ENCODE measurements at regions not wholly inside any gene's neighbourhood (a gene's known extent, or its start where the extent isn't known, plus 50 kb on each side); places are given as distances from the start of the nearest gene placed in this dataset.

DNA sequence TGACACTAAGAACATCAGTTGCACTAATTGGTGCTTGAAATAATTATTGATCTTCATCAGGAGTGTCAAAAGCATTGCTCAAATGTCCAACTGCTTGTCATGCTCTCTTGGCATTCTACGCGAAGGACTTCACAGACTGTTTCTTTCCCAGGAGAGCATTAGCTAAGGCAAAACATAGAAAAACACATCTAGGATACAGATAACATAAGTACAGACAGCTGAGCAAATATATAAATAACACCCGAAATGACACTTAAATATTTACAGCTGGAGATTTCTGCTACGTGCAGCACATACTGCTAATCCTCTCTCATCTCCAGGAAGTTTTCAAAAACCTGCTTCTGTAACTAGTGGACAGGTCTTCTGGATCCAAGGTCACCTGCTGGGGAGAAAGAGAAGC, 120.0 kb upstream of the PRMT8 start:
- H3K4me1 Mint-ChIP-seq (ENCODE audit: insufficient read depth, unreplicated experiment) = no peaks in the 10 kb centered on the region
- intact Hi-C loops (cut with micrococcal nuclease) = no loop called here
- no peaks in the 10 kb centered on the region for H3K9me3 Mint-ChIP-seq (ENCODE audit: unreplicated experiment)
- H3K4me3 Mint-ChIP-seq (ENCODE audit: unreplicated experiment) = no peak overlapping the region
- DNase-seq (ENCODE audit: unreplicated experiment) = no peak
- no peaks in the 10 kb centered on the region for H3K36me3 Mint-ChIP-seq (ENCODE audit: insufficient read depth, unreplicated experiment)
- ChIA-PET POLR2A (interaction anchor here (1.8 kb wide), 1 partner anchor 118 kb away, joined by 3 read pairs; no protein-coding TSS in a partner anchor), CTCF (interaction anchor here (0.7 to 1.0 kb wide), 2 partner anchors 30 to 55 kb away, joined by 3 read pairs; no protein-coding TSS in a partner anchor)
- TF ChIP-seq, protein P1, sequence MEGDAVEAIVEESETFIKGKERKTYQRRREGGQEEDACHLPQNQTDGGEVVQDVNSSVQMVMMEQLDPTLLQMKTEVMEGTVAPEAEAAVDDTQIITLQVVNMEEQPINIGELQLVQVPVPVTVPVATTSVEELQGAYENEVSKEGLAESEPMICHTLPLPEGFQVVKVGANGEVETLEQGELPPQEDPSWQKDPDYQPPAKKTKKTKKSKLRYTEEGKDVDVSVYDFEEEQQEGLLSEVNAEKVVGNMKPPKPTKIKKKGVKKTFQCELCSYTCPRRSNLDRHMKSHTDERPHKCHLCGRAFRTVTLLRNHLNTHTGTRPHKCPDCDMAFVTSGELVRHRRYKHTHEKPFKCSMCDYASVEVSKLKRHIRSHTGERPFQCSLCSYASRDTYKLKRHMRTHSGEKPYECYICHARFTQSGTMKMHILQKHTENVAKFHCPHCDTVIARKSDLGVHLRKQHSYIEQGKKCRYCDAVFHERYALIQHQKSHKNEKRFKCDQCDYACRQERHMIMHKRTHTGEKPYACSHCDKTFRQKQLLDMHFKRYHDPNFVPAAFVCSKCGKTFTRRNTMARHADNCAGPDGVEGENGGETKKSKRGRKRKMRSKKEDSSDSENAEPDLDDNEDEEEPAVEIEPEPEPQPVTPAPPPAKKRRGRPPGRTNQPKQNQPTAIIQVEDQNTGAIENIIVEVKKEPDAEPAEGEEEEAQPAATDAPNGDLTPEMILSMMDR (IDR thresholded peaks at IDR 0.05; ENCODE audit: unreplicated experiment) = no peak
- no TSS peak for BruUV-seq (replicated peaks)
- H3K27ac Mint-ChIP-seq (ENCODE audit: low read depth, unreplicated experiment) = no peak overlapping the region
- no peaks in the 10 kb centered on the region for H3K27me3 Mint-ChIP-seq (ENCODE audit: insufficient read depth, unreplicated experiment)

DNA sequence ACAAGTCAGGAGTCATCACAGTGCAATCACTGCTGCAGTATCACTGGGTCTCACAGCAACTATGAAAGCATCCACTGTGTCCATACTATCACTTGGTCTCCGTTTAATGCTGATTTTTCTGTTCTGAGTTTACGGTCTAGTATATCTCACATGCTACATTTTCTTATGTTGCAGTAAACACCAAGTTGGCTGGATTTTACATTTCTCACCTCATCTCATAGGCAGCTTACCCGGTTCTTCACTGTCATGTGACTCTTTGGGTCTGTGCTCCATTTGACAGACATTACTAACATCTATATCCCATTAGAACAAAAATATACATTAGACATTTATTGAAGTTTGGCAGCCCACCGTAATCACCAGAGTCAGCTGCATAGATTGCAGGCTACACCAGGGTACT, 115.7 kb upstream of the PRMT8 start:
- intact Hi-C loops (cut with micrococcal nuclease) = no loop called here
- DNase-seq (ENCODE audit: unreplicated experiment) = no peak
- ChIA-PET POLR2A (no interaction called here), CTCF (interaction anchor here (1.6 kb wide), 1 partner anchor 148 kb away, joined by 6 read pairs; no protein-coding TSS in a partner anchor)
- H3K27me3 Mint-ChIP-seq (ENCODE audit: insufficient read depth, unreplicated experiment) = no peaks in the 10 kb centered on the region
- H3K27ac Mint-ChIP-seq (ENCODE audit: low read depth, unreplicated experiment) = no peak overlapping the region
- H3K36me3 Mint-ChIP-seq (ENCODE audit: insufficient read depth, unreplicated experiment) = no peaks in the 10 kb centered on the region
- TF ChIP-seq, protein P1 (IDR thresholded peaks at IDR 0.05; ENCODE audit: unreplicated experiment) = no peak
- H3K4me3 Mint-ChIP-seq (ENCODE audit: unreplicated experiment) = no peak overlapping the region
- H3K4me1 Mint-ChIP-seq (ENCODE audit: insufficient read depth, unreplicated experiment) = peaks cover 7% of the 10 kb centered on the region
- BruUV-seq (replicated peaks) = no TSS peak
- H3K9me3 Mint-ChIP-seq (ENCODE audit: unreplicated experiment) = no peaks in the 10 kb centered on the region

DNA sequence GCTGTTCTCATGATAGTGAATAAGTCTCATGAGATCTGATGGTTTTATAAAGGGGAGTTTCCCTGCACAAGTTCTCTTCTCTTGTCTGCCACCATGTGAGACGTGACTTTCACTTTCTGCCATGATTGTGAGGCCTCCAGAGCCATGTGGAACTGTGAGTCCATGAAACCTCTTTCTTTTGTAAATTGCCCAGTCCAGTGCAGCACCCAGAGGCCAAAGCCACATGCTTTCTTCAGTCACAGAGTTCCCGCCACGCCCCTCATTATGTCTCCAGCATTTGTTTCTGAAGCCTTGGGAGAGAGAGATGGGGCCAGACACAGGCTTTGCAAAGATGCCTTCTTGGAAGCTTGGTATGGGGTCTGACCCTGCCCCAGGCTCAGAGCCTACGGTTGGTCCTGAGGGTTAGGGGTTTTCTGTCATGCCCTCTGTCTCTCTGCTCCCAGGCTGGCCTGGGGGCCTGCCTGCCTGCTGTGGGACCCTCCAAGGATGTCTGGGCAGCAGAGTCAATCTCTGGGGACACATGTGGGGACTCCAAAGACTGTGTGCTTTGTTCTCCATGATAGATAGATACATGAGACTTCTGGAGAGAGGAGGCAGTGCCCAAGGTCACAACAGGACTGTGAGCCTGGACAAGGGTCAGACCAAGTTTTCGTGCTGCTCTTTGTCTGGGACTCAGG, 114.1 kb upstream of the PRMT8 start:
- no TSS peak for BruUV-seq (replicated peaks)
- CTCF ChIA-PET = interaction anchor here (0.9 kb wide), 1 partner anchor 11 kb away, joined by 3 read pairs; no protein-coding TSS in a partner anchor
- TF ChIP-seq, protein P1 (IDR thresholded peaks at IDR 0.05; ENCODE audit: unreplicated experiment) = no peak
- H3K4me1 Mint-ChIP-seq (ENCODE audit: insufficient read depth, unreplicated experiment) = peaks cover 7% of the 10 kb centered on the region
- no peaks in the 10 kb centered on the region for H3K36me3 Mint-ChIP-seq (ENCODE audit: insufficient read depth, unreplicated experiment)
- no peaks in the 10 kb centered on the region for H3K9me3 Mint-ChIP-seq (ENCODE audit: unreplicated experiment)
- intact Hi-C loops (cut with micrococcal nuclease) = no loop called here
- DNase-seq (ENCODE audit: unreplicated experiment) = no peak
- H3K27me3 Mint-ChIP-seq (ENCODE audit: insufficient read depth, unreplicated experiment) = no peaks in the 10 kb centered on the region
- H3K4me3 Mint-ChIP-seq (ENCODE audit: unreplicated experiment) = no peak overlapping the region
- H3K27ac Mint-ChIP-seq (ENCODE audit: low read depth, unreplicated experiment) = no peak overlapping the region
- POLR2A ChIA-PET = no interaction called here

DNA sequence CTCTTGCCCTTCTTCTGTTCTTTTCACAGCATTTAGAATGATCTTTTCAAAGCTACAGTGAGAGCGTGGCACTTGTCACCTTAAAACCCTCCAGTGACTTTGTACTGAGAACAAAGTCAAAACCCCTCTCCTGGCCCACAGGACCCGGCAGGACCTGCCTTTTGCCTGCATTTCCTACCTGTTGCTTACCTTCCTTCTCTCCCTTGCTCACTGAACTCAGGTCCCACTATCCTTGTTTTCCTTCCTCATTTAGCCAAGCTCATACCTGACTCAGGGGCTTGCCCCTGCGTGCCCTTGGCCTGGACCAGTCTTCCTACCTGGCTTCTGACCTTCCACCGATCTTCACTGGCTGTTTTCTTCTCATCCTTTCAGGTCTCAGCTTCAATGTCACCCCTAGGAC, 112.3 kb upstream of the PRMT8 start:
- H3K27ac Mint-ChIP-seq (ENCODE audit: low read depth, unreplicated experiment) = peak overlapping the region; percentile 2
- H3K4me1 Mint-ChIP-seq (ENCODE audit: insufficient read depth, unreplicated experiment) = peaks cover 7% of the 10 kb centered on the region
- no peaks in the 10 kb centered on the region for H3K36me3 Mint-ChIP-seq (ENCODE audit: insufficient read depth, unreplicated experiment)
- TF ChIP-seq, protein P1 (IDR thresholded peaks at IDR 0.05; ENCODE audit: unreplicated experiment) = no peak
- BruUV-seq (replicated peaks) = no TSS peak
- ChIA-PET CTCF (interaction anchor here (0.5 to 0.7 kb wide), 4 partner anchors 15 to 1016 kb away, joined by 3 read pairs; no protein-coding TSS in a partner anchor), POLR2A (no interaction called here)
- no peaks in the 10 kb centered on the region for H3K27me3 Mint-ChIP-seq (ENCODE audit: insufficient read depth, unreplicated experiment)
- H3K9me3 Mint-ChIP-seq (ENCODE audit: unreplicated experiment) = no peaks in the 10 kb centered on the region
- intact Hi-C loops (cut with micrococcal nuclease) = no loop called here
- no peak overlapping the region for H3K4me3 Mint-ChIP-seq (ENCODE audit: unreplicated experiment)
- no peak for DNase-seq (ENCODE audit: unreplicated experiment)
